RWPE2 (cell line): ENCODE measurements at regions not wholly inside any gene's neighbourhood (a gene's known extent, or its start where the extent isn't known, plus 50 kb on each side); places are given as distances from the start of the nearest gene placed in this dataset.

ENCODE experiments used
- ATAC-seq: fragments of 200-7000 bp; cut with Tn5 transposase; 3 replicates; pipeline ENCODE4 v1.9.1; 2021; ENCODE audit warnings: low read depth
- DNase-seq: peaks from one replicate; pipeline ENCODE4 v3.0.0-alpha.2; 2020; ENCODE audit warnings: low spot score
- H3K27ac ChIP-seq: fragments of 450-650 bp; 2 replicates; pipeline ENCODE4 v1.5.1; 2017; ENCODE audit warnings: mild to moderate bottlenecking; ENCODE audit not compliant: poor library complexity, severe bottlenecking
- H3K27me3 ChIP-seq: fragments of 250-450 bp; sonication (Bioruptor Pico); 2 replicates; pipeline ENCODE4 v1.5.1; 2021; ENCODE audit warnings: mild to moderate bottlenecking, moderate library complexity; ENCODE audit not compliant: insufficient read depth, poor library complexity, severe bottlenecking
- H3K36me3 ChIP-seq: fragments of 250-450 bp; sonication (Bioruptor Pico); 2 replicates; pipeline ENCODE4 v1.5.1; 2020; ENCODE audit warnings: low read depth, mild to moderate bottlenecking, moderate library complexity
- H3K4me1 ChIP-seq: fragments of 250-450 bp; sonication (Bioruptor Pico); 2 replicates; pipeline ENCODE4 v1.5.1; 2021; ENCODE audit warnings: mild to moderate bottlenecking, moderate library complexity; ENCODE audit not compliant: insufficient read depth, poor library complexity, severe bottlenecking
- H3K4me3 ChIP-seq: fragments of 250-450 bp; sonication (Bioruptor Pico); 2 replicates; pipeline ENCODE4 v1.5.1; 2021; ENCODE audit warnings: mild to moderate bottlenecking, moderate library complexity; ENCODE audit not compliant: severe bottlenecking
- H3K9me3 ChIP-seq: fragments of 250-450 bp; sonication (Bioruptor Pico); 2 replicates; pipeline ENCODE4 v1.5.1; 2021; ENCODE audit warnings: mild to moderate bottlenecking, moderate library complexity; ENCODE audit not compliant: severe bottlenecking
- CTCF ChIP-seq: fragments of 450-650 bp; IDR thresholded peaks from one replicate; pipeline ENCODE4 v1.5.1; 2017; ENCODE audit warnings: mild to moderate bottlenecking, moderate library complexity; ENCODE audit not compliant: poor library complexity, severe bottlenecking

- H3K4me1 ChIP-seq = no peaks in the 10 kb centered on the region
- H3K27me3 ChIP-seq = no peaks in the 10 kb centered on the region
- no peaks in the 10 kb centered on the region for H3K9me3 ChIP-seq
- no peaks in the 10 kb centered on the region for H3K36me3 ChIP-seq
- no peak overlapping the region for H3K4me3 ChIP-seq
- no peak for TF ChIP-seq CTCF
- DNase-seq (no peak), ATAC-seq (no peak)
- H3K27ac ChIP-seq = no peak overlapping the region
These were observed 617.2 kb downstream of the CDH18 start for GRCh38 chr5:19370655-19371386.

- Histone ChIP-seq H3K27me3 (no peaks in the 10 kb centered on the region), H3K4me1 (no peaks in the 10 kb centered on the region), H3K36me3 (no peaks in the 10 kb centered on the region), H3K9me3 (no peaks in the 10 kb centered on the region), H3K27ac (no peak overlapping the region), H3K4me3 (no peak overlapping the region)
- ATAC-seq = no peak
- no peak for TF ChIP-seq CTCF
- no peak for DNase-seq
These were observed 599.6 kb downstream of the CDH18 start for GRCh38 chr5:19388391-19388790.

GRCh38 chr5:19401032-19401431 lies 587.0 kb downstream of the CDH18 start:
- no peak overlapping the region for H3K4me3 ChIP-seq
- DNase-seq (no peak), ATAC-seq (no peak)
- H3K9me3 ChIP-seq = no peaks in the 10 kb centered on the region
- H3K27ac ChIP-seq = no peak overlapping the region
- H3K27me3 ChIP-seq = no peaks in the 10 kb centered on the region
- no peaks in the 10 kb centered on the region for H3K4me1 ChIP-seq
- TF ChIP-seq CTCF = no peak
- H3K36me3 ChIP-seq = no peaks in the 10 kb centered on the region

- no peaks in the 10 kb centered on the region for H3K36me3 ChIP-seq
- no peak for TF ChIP-seq CTCF
- ATAC-seq (no peak), DNase-seq (no peak)
- H3K4me3 ChIP-seq = no peak overlapping the region
- no peaks in the 10 kb centered on the region for H3K27me3 ChIP-seq
- H3K9me3 ChIP-seq = no peaks in the 10 kb centered on the region
- no peaks in the 10 kb centered on the region for H3K4me1 ChIP-seq
- no peak overlapping the region for H3K27ac ChIP-seq
These were observed 581.2 kb downstream of the CDH18 start for GRCh38 chr5:19406576-19407365.

GRCh38 chr5:19408149-19408548 lies 579.9 kb downstream of the CDH18 start:
- H3K4me3 ChIP-seq = no peak overlapping the region
- no peak overlapping the region for H3K27ac ChIP-seq
- no peaks in the 10 kb centered on the region for H3K27me3 ChIP-seq
- no peak for ATAC-seq
- no peak for TF ChIP-seq CTCF
- no peaks in the 10 kb centered on the region for H3K9me3 ChIP-seq
- no peaks in the 10 kb centered on the region for H3K4me1 ChIP-seq
- DNase-seq = no peak
- no peaks in the 10 kb centered on the region for H3K36me3 ChIP-seq
